H1 (cell line): ENCODE measurements at regions not wholly inside any gene's neighbourhood (a gene's known extent, or its start where the extent isn't known, plus 50 kb on each side); places are given as distances from the start of the nearest gene placed in this dataset.

Experiments used
- BACH1 ChIP-seq: IDR thresholded peaks from 2 replicates; pipeline ENCODE4 v1.6.1; 2012; ENCODE audit warnings: low read length, improper control_type of control experiment
- BCL11A ChIP-seq, 2 experiments: IDR thresholded peaks; one replicate each; pipeline ENCODE4 v1.6.1; 2011; ENCODE audit warnings: low read depth in 2 of 2, low read length in 2 of 2, mild to moderate bottlenecking in 2 of 2
- CTCF ChIP-seq, 3 experiments: IDR thresholded peaks; 1 replicate in 2 of 3; 2 replicates in 1 of 3; pipeline versions ENCODE4 v1.5.1 to v1.6.1; 2011; ENCODE audit warnings: low read length in 3 of 3, mild to moderate bottlenecking in 3 of 3, inconsistent platforms in 2 of 3, low read depth in 1 of 3, moderate library complexity in 1 of 3; ENCODE audit not compliant: insufficient read depth in 1 of 3; ENCODE audit errors: control extremely low read depth in 1 of 3
- EP300 ChIP-seq, 2 experiments: IDR thresholded peaks; 1 replicate in 1 of 2; 2 replicates in 1 of 2; pipeline ENCODE4 v1.6.1; 2011 to 2012; ENCODE audit warnings: low read depth in 2 of 2, low read length in 2 of 2, mild to moderate bottlenecking in 2 of 2, borderline replicate concordance in 1 of 2, inconsistent platforms in 1 of 2, moderate library complexity in 1 of 2
- RBBP5 ChIP-seq: IDR thresholded peaks from 2 replicates; pipeline ENCODE4 v1.7.1; 2012; ENCODE audit warnings: low read depth, mild to moderate bottlenecking, inconsistent platforms, low read length, moderate library complexity, borderline replicate concordance
- SUZ12 ChIP-seq: fragments of 200-600 bp; sonication (generic); IDR thresholded peaks from 2 replicates; pipeline ENCODE4 v1.6.1; 2012; ENCODE audit warnings: mild to moderate bottlenecking, inconsistent platforms, low read length, moderate library complexity, mixed read lengths
- TAF1 ChIP-seq: IDR thresholded peaks from 2 replicates; pipeline ENCODE4 v1.6.1; 2011; ENCODE audit warnings: mild to moderate bottlenecking, low read depth, low read length
- TBP ChIP-seq: IDR thresholded peaks from 2 replicates; pipeline ENCODE4 v1.6.1; 2011; ENCODE audit warnings: low read depth, low read length, improper control_type of control experiment
- TF ChIP-seq, protein P1 (sequence below): IDR thresholded peaks from 2 replicates; pipeline ENCODE4 v1.6.1; 2012; ENCODE audit warnings: inconsistent platforms

GRCh38 chr6:105964979-105965760 is 121.0 kb upstream of the PRDM1 start:
- TF ChIP-seq BACH1: no peak
- no peak for TF ChIP-seq TAF1
- no peak for TF ChIP-seq BCL11A (IDR thresholded peaks at IDR 0.05; ENCODE audit: low read depth in 2 of 2, low read length in 2 of 2)
- no peak for TF ChIP-seq RBBP5
- no peak for TF ChIP-seq CTCF (IDR thresholded peaks at IDR 0.05; ENCODE audit: control extremely low read depth in 1 of 3, insufficient read depth in 1 of 3, low read depth in 1 of 3, low read length in 3 of 3)
- TF ChIP-seq EP300 (IDR thresholded peaks at IDR 0.05; ENCODE audit: borderline replicate concordance in 1 of 2, low read depth in 2 of 2, low read length in 2 of 2): no peak
- TF ChIP-seq, protein P1, sequence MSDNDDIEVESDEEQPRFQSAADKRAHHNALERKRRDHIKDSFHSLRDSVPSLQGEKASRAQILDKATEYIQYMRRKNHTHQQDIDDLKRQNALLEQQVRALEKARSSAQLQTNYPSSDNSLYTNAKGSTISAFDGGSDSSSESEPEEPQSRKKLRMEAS: no peak
- TF ChIP-seq SUZ12: no peak
- TF ChIP-seq TBP: no peak
